HS-5 (cell line): ENCODE measurements at regions not wholly inside any gene's neighbourhood (a gene's known extent, or its start where the extent isn't known, plus 50 kb on each side); places are given as distances from the start of the nearest gene placed in this dataset.

Experiments used
- DNase-seq: peaks from one replicate; pipeline ENCODE4 v3.0.0-alpha.2; 2012; ENCODE audit warnings: low read depth

GRCh38 chr20:22404419-22405170, 179.8 kb downstream of the FOXA2 start:
- no peak for DNase-seq

GRCh38 chr20:22403632-22404361, 180.6 kb downstream of the FOXA2 start:
- DNase-seq: no peak

- DNase-seq: no peak
These were observed 181.2 kb downstream of the FOXA2 start for GRCh38 chr20:22403022-22403631.

- no peak for DNase-seq
These were observed 181.8 kb downstream of the FOXA2 start for GRCh38 chr20:22402550-22402949.

- DNase-seq: no peak
These were observed 183.9 kb downstream of the FOXA2 start for GRCh38 chr20:22400440-22400839.

GRCh38 chr20:22394583-22394982, 189.8 kb downstream of the FOXA2 start:
- DNase-seq: no peak

- DNase-seq: no peak
These were observed 193.8 kb downstream of the FOXA2 start for GRCh38 chr20:22390543-22390903.

GRCh38 chr20:22389836-22390542, 194.4 kb downstream of the FOXA2 start:
- DNase-seq: peak; percentile 53

- no peak for DNase-seq
These were observed 196.9 kb downstream of the FOXA2 start for GRCh38 chr20:22387452-22387851.

GRCh38 chr20:22386306-22386623, 198.1 kb downstream of the FOXA2 start:
- no peak for DNase-seq

GRCh38 chr20:22385602-22386305, 198.6 kb downstream of the FOXA2 start:
- DNase-seq: no peak

GRCh38 chr20:22384978-22385377, 199.4 kb downstream of the FOXA2 start:
- DNase-seq: no peak

GRCh38 chr20:22383156-22383555, 201.2 kb downstream of the FOXA2 start:
- no peak for DNase-seq

- no peak for DNase-seq
These were observed 201.6 kb downstream of the FOXA2 start for GRCh38 chr20:22382742-22383141.

GRCh38 chr20:22381812-22382416, 202.5 kb downstream of the FOXA2 start:
- DNase-seq: no peak

- peak; percentile 73 for DNase-seq
These were observed 204.9 kb downstream of the FOXA2 start for GRCh38 chr20:22379472-22379871.

GRCh38 chr20:22374678-22375590, 209.4 kb downstream of the FOXA2 start:
- DNase-seq: no peak

- no peak for DNase-seq
These were observed 210.3 kb downstream of the FOXA2 start for GRCh38 chr20:22374066-22374465.

GRCh38 chr20:22373164-22373895, 211.0 kb downstream of the FOXA2 start:
- DNase-seq: no peak

GRCh38 chr20:22371843-22372242, 212.5 kb downstream of the FOXA2 start:
- DNase-seq: no peak
